Aorta (tissue), 5 donors: ENCODE measurements at regions not wholly inside any gene's neighbourhood (a gene's known extent, or its start where the extent isn't known, plus 50 kb on each side); places are given as distances from the start of the nearest gene placed in this dataset.

Source experiments
- ATAC-seq: fragments of 200-7000 bp; cut with Tn5 transposase; one replicate; pipeline ENCODE4 v1.9.1; 2022; ENCODE audit warnings: moderate library complexity; ENCODE audit not compliant: low FRiP score
- DNase-seq, 2 donors: peaks; one replicate each; pipeline ENCODE4 v3.0.0-alpha.2; 2020
- H3K27ac ChIP-seq, 2 donors: one replicate each; pipeline ENCODE4 v1.5.1; 2013; ENCODE audit warnings: low read length in 2 of 2, mild to moderate bottlenecking in 2 of 2, moderate library complexity in 2 of 2, control low read depth in 1 of 2, inconsistent platforms in 1 of 2, low read depth in 1 of 2
- H3K27me3 ChIP-seq, 2 donors: one replicate each; pipeline ENCODE4 v1.6.1; 2013; ENCODE audit warnings: control low read depth in 1 of 2, low read length in 1 of 2, mild to moderate bottlenecking in 1 of 2, moderate library complexity in 1 of 2; ENCODE audit not compliant: insufficient read depth in 2 of 2, control insufficient read depth in 1 of 2
- H3K36me3 ChIP-seq, 2 donors: one replicate each; pipeline ENCODE4 v1.6.1; 2013; ENCODE audit warnings: control low read depth in 1 of 2, low read length in 1 of 2, mild to moderate bottlenecking in 1 of 2; ENCODE audit not compliant: insufficient read depth in 2 of 2, control insufficient read depth in 1 of 2
- H3K4me1 ChIP-seq, 2 donors: one replicate each; pipeline ENCODE4 v1.6.1; 2013; ENCODE audit warnings: low read length in 2 of 2, control low read depth in 1 of 2, mild to moderate bottlenecking in 1 of 2, moderate library complexity in 1 of 2; ENCODE audit not compliant: insufficient read depth in 2 of 2, control insufficient read depth in 1 of 2
- H3K4me3 ChIP-seq, 2 donors: one replicate each; pipeline ENCODE4 v1.5.1; 2013; ENCODE audit warnings: low read length in 2 of 2, control low read depth in 1 of 2, mild to moderate bottlenecking in 1 of 2
- H3K9me3 ChIP-seq: one replicate; pipeline ENCODE4 v1.6.1; 2013; ENCODE audit warnings: mild to moderate bottlenecking, low read length; ENCODE audit not compliant: control insufficient read depth
- WGBS, 2 donors: extraction: QIAGEN DNeasy Blood & Tissue Kit; methylation state at CpG; one replicate each; pipeline ENCODE4 v1.1.7; 2013; 5-methylcytosine and 5-hydroxymethylcytosine counted together
- intact Hi-C, 2 donors: fragments of 100-400 bp; cut with DNase I; formaldehyde crosslinking; loops; one replicate each; pipeline versions ENCODE4 v1.14.2 to v1.15.0; 2022
- donor health status: healthy with polysubstance abuse.
- donor health status: Bipolar disorder and iron deficiency.
- donor health status: DM: no; HTN: no; CAD: no.
- donor health status: DM: no; HTN: no; CAD: no.
- donor health status: DM: yes; HTN: yes; CAD: no.

GRCh38 chr2:88813612-88814011 is 122.1 kb downstream of the RPIA start:
- H3K9me3 ChIP-seq = peaks cover 7% of the 10 kb centered on the region
- no peak overlapping the region for H3K4me3 ChIP-seq
- H3K27me3 ChIP-seq = peaks cover 0 to 3% of the 10 kb centered on the region in 2 donors
- no peak for ATAC-seq
- no peak overlapping the region for H3K27ac ChIP-seq
- H3K36me3 ChIP-seq = no peaks in the 10 kb centered on the region
- H3K4me1 ChIP-seq = no peaks in the 10 kb centered on the region
- WGBS, 2 donors = 75 to 81% methylated on average over 4 of the region's 4 CpGs
- DNase-seq = no peak
- intact Hi-C loops = no loop called here

- H3K4me1 ChIP-seq = no peaks in the 10 kb centered on the region
- no peak overlapping the region for H3K4me3 ChIP-seq
- intact Hi-C loops = no loop called here
- no peak overlapping the region for H3K27ac ChIP-seq
- no peaks in the 10 kb centered on the region for H3K36me3 ChIP-seq
- H3K27me3 ChIP-seq = peaks cover 0 to 3% of the 10 kb centered on the region in 2 donors
- DNase-seq = no peak
- no peak for ATAC-seq
- peaks cover 7% of the 10 kb centered on the region for H3K9me3 ChIP-seq
These were observed 123.8 kb downstream of the RPIA start for GRCh38 chr2:88815282-88815681.

- Histone ChIP-seq H3K27me3 (peaks cover 0 to 3% of the 10 kb centered on the region in 2 donors), H3K4me1 (no peaks in the 10 kb centered on the region), H3K36me3 (no peaks in the 10 kb centered on the region), H3K27ac (no peak overlapping the region), H3K4me3 (no peak overlapping the region), H3K9me3 (peaks cover 7% of the 10 kb centered on the region)
- WGBS, 2 donors = 76 to 94% methylated on average over 2 of the region's 2 CpGs
- ATAC-seq = no peak
- no peak for DNase-seq
- intact Hi-C loops = no loop called here
These were observed 124.2 kb downstream of the RPIA start for GRCh38 chr2:88815697-88816096.

- H3K27me3 ChIP-seq = peaks cover 0 to 3% of the 10 kb centered on the region in 2 donors
- H3K9me3 ChIP-seq = peaks cover 5% of the 10 kb centered on the region
- WGBS, 2 donors = 86 to 89% methylated on average over 1 of the region's 1 CpG
- DNase-seq (no peak), ATAC-seq (no peak)
- no peak overlapping the region for H3K4me3 ChIP-seq
- H3K36me3 ChIP-seq = no peaks in the 10 kb centered on the region
- no peak overlapping the region for H3K27ac ChIP-seq
- H3K4me1 ChIP-seq = no peaks in the 10 kb centered on the region
- intact Hi-C loops = no loop called here
These were observed 126.9 kb downstream of the RPIA start for GRCh38 chr2:88818381-88818780.

GRCh38 chr2:88824951-88825350 is 133.5 kb downstream of the RPIA start:
- no peaks in the 10 kb centered on the region for H3K9me3 ChIP-seq
- no peaks in the 10 kb centered on the region for H3K27me3 ChIP-seq
- H3K36me3 ChIP-seq = no peaks in the 10 kb centered on the region
- no peak overlapping the region for H3K4me3 ChIP-seq
- no peaks in the 10 kb centered on the region for H3K4me1 ChIP-seq
- 51% methylated on average over 6 of the region's 6 CpGs for WGBS, 2 donors
- no peak for ATAC-seq
- no peak for DNase-seq
- intact Hi-C loops = no loop called here
- H3K27ac ChIP-seq = no peak overlapping the region

GRCh38 chr2:88826399-88826798 is 134.9 kb downstream of the RPIA start:
- Histone ChIP-seq H3K36me3 (no peaks in the 10 kb centered on the region), H3K4me1 (no peaks in the 10 kb centered on the region), H3K27me3 (no peaks in the 10 kb centered on the region), H3K9me3 (no peaks in the 10 kb centered on the region), H3K27ac (no peak overlapping the region), H3K4me3 (no peak overlapping the region)
- ATAC-seq (no peak), DNase-seq (no peak)
- 65 to 66% methylated on average over 4 of the region's 4 CpGs for WGBS, 2 donors
- intact Hi-C loops = no loop called here

- ATAC-seq (peak; percentile 30), DNase-seq (no peak)
- Histone ChIP-seq H3K4me3 (no peak overlapping the region), H3K27me3 (no peaks in the 10 kb centered on the region), H3K36me3 (no peaks in the 10 kb centered on the region), H3K4me1 (no peaks in the 10 kb centered on the region), H3K9me3 (no peaks in the 10 kb centered on the region), H3K27ac (no peak overlapping the region)
- 90 to 91% methylated on average over 6 of the region's 6 CpGs for WGBS, 2 donors
- intact Hi-C loops = no loop called here
These were observed 136.3 kb downstream of the RPIA start for GRCh38 chr2:88827821-88828220.

GRCh38 chr2:88828397-88829137 is 137.1 kb downstream of the RPIA start:
- ATAC-seq (peak; percentile 27), DNase-seq (no peak)
- Histone ChIP-seq H3K27ac (no peak overlapping the region), H3K36me3 (no peaks in the 10 kb centered on the region), H3K9me3 (no peaks in the 10 kb centered on the region), H3K27me3 (no peaks in the 10 kb centered on the region), H3K4me3 (no peak overlapping the region), H3K4me1 (no peaks in the 10 kb centered on the region)
- WGBS, 2 donors = 50 to 51% methylated on average over 13 of the region's 13 CpGs
- intact Hi-C loops = no loop called here

GRCh38 chr2:88829607-88830463 is 138.4 kb downstream of the RPIA start:
- ATAC-seq (no peak), DNase-seq (no peak)
- Histone ChIP-seq H3K9me3 (no peaks in the 10 kb centered on the region), H3K27ac (no peak overlapping the region), H3K4me1 (no peaks in the 10 kb centered on the region), H3K36me3 (no peaks in the 10 kb centered on the region), H3K4me3 (no peak overlapping the region), H3K27me3 (no peaks in the 10 kb centered on the region)
- intact Hi-C loops = no loop called here
- WGBS, 2 donors = 42 to 45% methylated on average over 5 of the region's 5 CpGs
